GM21423 (cell line): ENCODE measurements at regions not wholly inside any gene's neighbourhood (a gene's known extent, or its start where the extent isn't known, plus 50 kb on each side); places are given as distances from the start of the nearest gene placed in this dataset.
"Not testable (repeated sequence)": the region's sequence is repeated elsewhere in the genome, so short reads cannot be mapped to it uniquely, and the experiment has no call there.

Experiments used
- ATAC-seq: cut with Tn5 transposase; IDR thresholded peaks from one replicate; pipeline ENCODE4 v1.9.1; 2021; ENCODE audit warnings: mild to moderate bottlenecking, moderate library complexity; ENCODE audit not compliant: unreplicated experiment

DNA sequence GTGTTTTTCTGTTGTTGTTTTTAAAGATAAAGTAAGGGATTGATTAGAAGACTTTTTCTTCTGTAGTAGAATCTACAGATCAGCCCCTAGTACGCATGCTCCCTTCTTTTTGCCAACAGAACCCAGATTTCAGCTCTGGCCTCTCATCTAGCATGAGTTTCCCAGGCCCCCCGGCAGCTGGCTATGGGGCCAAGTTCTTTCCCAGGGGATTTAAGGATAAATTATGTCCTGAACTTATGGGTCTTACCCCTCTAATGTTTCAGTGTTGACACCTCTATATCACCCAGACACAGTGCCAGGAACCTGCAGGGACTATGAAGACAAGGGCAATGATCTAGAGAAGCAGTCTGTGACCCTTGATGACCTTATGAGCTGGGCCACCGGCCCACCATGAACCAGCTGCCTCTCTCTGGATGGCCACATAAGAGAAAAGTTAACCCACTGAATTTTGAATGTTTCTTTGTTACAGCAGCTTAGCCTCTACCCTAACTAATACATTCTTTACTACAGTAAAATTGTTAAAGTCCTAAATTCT lies 150.5 kb downstream of the UNC5CL start:
- no peak for ATAC-seq

- no peak for ATAC-seq
These were observed 151.2 kb downstream of the UNC5CL start for GRCh38 chr6:40887792-40888340.

- no peak for ATAC-seq
These were observed 151.8 kb downstream of the UNC5CL start for GRCh38 chr6:40887079-40887791.

- no peak for ATAC-seq
These were observed 153.8 kb downstream of the UNC5CL start for GRCh38 chr6:40885139-40885774.

DNA sequence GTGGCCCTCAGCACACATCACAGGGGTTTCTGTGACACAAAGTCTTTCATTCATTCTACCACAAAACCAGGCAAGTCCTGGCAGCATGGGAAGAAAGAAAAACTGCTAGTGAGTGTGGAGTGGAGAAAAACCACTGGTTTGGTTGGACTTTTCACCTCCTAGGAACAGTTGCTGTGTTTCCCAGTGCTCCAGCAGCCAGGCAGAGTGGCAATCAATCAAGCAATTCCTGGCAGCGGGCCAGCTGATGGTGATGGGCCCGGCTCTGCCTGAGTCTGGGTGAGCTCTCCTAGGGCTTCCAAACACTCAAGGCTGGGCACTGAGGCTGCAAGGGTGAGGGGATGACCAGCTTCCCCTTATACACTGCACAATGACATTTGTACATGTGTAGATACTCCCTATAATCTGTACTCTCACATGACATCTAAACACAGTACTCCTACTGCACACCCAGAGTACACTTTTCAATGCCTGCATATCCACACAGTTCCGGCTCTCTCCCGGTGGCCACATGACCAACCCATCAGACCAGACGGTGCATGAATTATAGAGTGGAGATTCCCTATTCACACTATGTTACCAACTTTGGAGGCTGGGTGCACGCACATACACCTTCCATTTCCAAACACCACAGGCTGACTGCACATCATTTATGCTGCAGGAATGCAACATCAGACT lies 156.6 kb downstream of the UNC5CL start:
- no peak for ATAC-seq

- ATAC-seq, result no peak
These were observed 157.5 kb downstream of the UNC5CL start for GRCh38 chr6:40881501-40881900.

DNA sequence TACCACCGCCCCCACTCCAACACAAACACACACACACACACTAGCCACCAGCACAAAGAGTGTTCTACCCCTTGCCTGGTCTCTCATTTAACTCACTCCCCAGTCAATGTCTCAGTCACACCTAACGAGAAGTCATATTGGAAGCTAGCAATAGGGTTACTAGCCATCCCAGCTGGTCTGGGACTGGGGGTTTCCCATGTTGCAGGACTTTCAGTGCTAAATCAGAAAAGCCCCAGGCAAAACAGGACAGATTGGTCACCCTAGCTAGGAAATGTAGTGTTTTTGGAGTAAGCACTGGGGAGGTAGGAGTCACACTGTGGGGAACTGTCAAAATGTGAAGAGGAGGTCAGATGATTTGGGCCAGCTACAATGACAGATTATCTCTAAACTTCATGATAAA lies 158.1 kb downstream of the UNC5CL start:
- no peak for ATAC-seq

- no peak for ATAC-seq
These were observed 159.9 kb downstream of the UNC5CL start for GRCh38 chr6:40879169-40879568.

- no peak for ATAC-seq
These were observed 161.7 kb downstream of the UNC5CL start for GRCh38 chr6:40877362-40877761.

DNA sequence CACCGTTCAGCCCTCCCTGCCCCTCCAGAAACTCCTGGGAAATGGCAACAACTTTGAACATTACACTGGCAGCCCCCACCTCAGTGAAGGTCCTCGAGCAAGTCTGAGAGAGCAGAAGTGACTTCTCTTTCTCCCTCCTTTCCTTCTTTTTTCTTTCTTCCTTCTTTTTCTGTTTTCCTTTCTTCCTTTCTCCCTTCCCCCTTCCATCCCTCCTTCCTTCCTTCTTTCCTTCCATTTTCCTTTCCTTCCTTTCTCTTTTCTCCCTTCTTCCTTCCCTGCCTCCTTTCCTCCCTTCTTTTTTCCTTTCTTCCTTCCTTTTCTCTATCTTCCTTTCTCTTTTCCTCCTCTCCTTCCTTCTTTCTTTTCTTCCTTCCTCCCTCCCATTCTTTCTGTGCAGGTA lies 162.7 kb downstream of the UNC5CL start:
- no peak for ATAC-seq

GRCh38 chr6:40874495-40874894 lies 164.5 kb downstream of the UNC5CL start:
- no peak for ATAC-seq

DNA sequence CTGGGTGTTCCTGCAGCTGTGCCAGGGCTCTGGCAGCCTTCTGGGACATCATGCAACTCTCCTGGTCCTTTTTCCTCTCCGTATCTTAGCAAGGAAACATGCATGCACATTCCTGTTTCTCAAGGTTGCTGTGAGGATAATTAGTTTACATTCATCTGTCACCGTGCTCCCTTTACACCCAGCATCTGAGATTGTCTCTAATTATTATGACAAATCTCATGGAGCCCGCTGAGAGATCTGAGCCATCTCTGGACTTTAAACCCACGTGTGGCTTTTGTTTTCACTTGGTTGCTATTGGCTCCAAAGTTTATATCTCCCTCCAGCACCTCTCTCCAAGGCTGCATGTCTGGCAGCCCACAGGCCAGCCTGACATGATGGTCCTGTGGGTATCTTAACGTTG lies 167.6 kb downstream of the UNC5CL start:
- ATAC-seq, result no peak

GRCh38 chr6:40868089-40868865 lies 170.7 kb downstream of the UNC5CL start:
- ATAC-seq, result not testable (repeated sequence)

DNA sequence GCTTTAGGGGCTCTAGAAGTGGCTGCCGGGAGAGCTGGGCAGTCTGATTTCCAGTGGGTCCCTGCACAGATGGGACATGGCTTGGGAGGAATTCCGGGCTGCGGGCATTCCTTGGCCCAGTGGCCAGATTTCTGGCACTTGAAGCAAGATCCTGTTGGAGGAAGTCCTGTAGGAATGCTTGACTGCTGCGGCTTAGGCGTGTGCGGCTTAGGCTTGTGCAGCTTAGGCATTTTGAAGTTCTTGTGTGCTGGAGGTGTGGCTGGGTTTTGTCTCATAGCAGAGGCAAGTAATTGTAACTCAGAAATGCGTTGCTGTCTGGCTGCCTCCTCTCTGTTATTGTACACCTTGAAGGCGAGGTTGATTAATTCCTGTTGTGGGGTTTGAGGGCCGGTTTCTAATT lies 171.5 kb downstream of the UNC5CL start:
- not testable (repeated sequence) for ATAC-seq

DNA sequence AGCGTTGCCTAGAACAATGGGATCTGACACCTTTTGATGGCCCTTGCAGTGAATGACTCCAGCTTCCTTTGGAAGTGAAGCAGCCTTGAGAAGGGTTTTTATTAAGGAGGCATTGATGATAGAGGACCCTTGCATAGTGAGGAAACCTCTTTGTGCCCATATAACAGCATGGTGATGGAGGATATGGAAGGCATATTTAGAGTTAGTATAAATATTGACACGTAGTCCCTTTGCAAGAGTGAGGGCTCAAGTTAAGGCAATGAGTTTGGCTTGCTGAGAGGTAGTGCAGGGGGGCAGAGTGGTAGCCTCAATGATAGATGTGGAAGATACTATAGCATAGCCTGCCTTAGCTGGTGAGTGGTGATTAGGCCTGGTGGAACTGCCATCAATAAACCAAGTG lies 173.8 kb downstream of the UNC5CL start:
- ATAC-seq, result not testable (repeated sequence)

- ATAC-seq, result no peak
These were observed 178.6 kb downstream of the UNC5CL start for GRCh38 chr6:40860443-40860842.

DNA sequence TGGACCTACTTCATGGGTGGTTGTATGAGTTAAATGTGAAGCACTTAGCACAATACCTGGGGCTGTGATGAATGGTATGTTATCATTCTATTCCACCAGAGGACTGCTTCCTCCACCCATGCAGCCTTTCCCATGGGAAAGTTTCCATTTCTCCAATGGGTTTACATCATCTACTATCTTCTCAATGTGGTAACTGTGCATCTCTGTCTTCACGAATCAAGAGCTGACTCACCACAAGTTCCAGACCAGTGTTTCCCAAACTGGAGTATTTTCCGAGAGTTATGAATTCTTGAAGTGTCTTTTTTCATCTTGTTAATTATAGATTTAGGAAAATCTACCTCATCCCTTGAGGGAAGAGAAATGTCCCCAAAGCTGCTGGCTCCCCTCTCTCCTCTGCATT lies 182.8 kb downstream of the UNC5CL start:
- ATAC-seq, result no peak

DNA sequence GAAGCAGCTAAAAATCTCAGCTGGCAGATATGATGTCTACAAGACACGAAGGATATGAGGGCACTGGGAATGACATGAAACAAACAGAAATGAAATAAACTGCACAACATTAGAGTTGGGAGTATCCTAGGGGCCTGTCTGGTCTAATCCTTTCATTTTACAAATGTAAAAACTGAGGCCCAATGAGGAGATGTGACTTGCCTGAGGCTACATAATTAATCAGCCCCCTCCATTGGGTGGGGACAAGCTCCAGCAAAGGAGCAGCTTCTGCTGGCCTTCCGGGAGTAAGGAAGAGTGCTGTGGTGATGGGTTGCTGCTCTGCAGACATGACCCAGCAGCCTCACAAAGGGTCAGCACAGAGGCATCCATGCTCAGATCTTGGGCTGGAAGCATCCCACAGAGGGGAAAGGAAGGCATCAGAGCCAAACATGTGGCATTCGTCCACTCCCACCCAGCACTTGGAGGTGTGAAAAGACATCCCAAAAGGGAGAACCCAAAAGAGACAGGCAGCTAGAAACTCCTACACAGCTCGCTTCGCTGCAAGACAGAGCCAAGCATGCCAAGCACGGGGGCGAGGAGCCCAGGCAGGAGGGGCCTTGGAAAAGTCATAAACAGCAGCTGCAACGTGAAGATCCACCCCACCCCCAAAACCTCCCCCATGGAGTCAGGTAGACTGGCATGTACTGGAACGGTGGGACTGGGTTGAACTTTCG lies 183.7 kb downstream of the UNC5CL start:
- no peak for ATAC-seq

GRCh38 chr6:40854592-40854991 lies 184.4 kb downstream of the UNC5CL start:
- no peak for ATAC-seq

DNA sequence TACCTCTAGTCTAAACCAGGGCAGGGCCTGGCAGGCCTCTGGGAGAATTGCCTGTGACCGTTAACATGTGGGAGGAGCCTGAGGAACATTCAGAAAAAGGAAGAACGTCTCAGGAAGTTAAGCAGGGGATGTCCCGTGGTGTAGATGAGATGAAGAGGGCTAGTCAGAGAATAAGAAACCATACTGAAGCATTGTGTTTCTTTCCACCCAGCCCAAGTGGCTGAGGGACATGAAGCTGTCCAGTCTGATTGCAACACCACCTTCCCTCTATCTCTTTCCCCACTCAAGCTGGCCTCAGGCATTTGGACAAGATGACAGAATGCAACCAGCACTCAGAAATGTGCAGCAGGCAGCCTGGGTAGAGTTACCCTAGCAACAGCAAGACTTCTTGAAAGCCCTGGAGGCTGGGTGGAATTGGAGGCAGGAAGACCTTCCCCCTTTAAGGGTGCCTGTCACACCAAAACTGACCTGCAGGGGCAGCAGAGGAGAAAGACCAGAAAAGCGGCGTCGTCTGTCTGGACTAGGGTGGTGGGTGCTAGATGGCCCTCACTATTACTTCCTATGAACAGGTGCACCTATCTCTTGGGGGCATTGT lies 186.1 kb downstream of the UNC5CL start:
- no peak for ATAC-seq
